ENCODE measurements at regions not wholly inside any gene's neighbourhood (a gene's known extent, or its start where the extent isn't known, plus 50 kb on each side); places are given as distances from the start of the nearest gene placed in this dataset.

GRCh38 chr3:189557824-189558223 lies 73.4 kb upstream of the TP63 start:
- DNase-seq (ENCODE audit: low read depth in 2 of 2): no peak

GRCh38 chr3:189561256-189561655 lies 69.9 kb upstream of the TP63 start:
- DNase-seq (ENCODE audit: low read depth in 2 of 2): no peak

- DNase-seq (ENCODE audit: low read depth in 2 of 2): peak; percentile 87 to 89
Observed at GRCh38 chr3:189563853-189564563, 67.2 kb upstream of the TP63 start.

- DNase-seq (ENCODE audit: low read depth in 2 of 2): no peak
Observed at GRCh38 chr3:189566550-189567130, 64.5 kb upstream of the TP63 start.

GRCh38 chr3:189567322-189567721 lies 63.9 kb upstream of the TP63 start:
- DNase-seq (ENCODE audit: low read depth in 2 of 2): no peak

- DNase-seq (ENCODE audit: low read depth in 2 of 2): no peak
Observed at GRCh38 chr3:189567766-189568420, 63.3 kb upstream of the TP63 start.

- no peak for DNase-seq (ENCODE audit: low read depth in 2 of 2)
Observed at GRCh38 chr3:189568961-189569360, 62.2 kb upstream of the TP63 start.

GRCh38 chr3:189569473-189569872 lies 61.7 kb upstream of the TP63 start:
- DNase-seq (ENCODE audit: low read depth in 2 of 2): no peak

- DNase-seq (ENCODE audit: low read depth in 2 of 2): no peak
Observed at GRCh38 chr3:189570916-189571315, 60.3 kb upstream of the TP63 start.

- no peak for DNase-seq (ENCODE audit: low read depth in 2 of 2)
Observed at GRCh38 chr3:189572249-189572648, 58.9 kb upstream of the TP63 start.

GRCh38 chr3:189573004-189573403 lies 58.2 kb upstream of the TP63 start:
- DNase-seq (ENCODE audit: low read depth in 2 of 2): no peak

- no peak for DNase-seq (ENCODE audit: low read depth in 2 of 2)
Observed at GRCh38 chr3:189576486-189576885, 54.7 kb upstream of the TP63 start.

GRCh38 chr3:189577050-189577951 lies 53.9 kb upstream of the TP63 start:
- DNase-seq (ENCODE audit: low read depth in 2 of 2): no peak

- no peak for DNase-seq (ENCODE audit: low read depth in 2 of 2)
Observed at GRCh38 chr3:189580190-189580589, 51.0 kb upstream of the TP63 start.
